Uterus (tissue), 2 donors: ENCODE measurements at regions not wholly inside any gene's neighbourhood (a gene's known extent, or its start where the extent isn't known, plus 50 kb on each side); places are given as distances from the start of the nearest gene placed in this dataset.

Experiments used
- POLR2A ChIP-seq, 2 donors: fragments of 450-650 bp; IDR thresholded peaks; one replicate each; pipeline ENCODE4 v1.6.1; 2016; ENCODE audit warnings: antibody characterized with exemption in 2 of 2, mild to moderate bottlenecking in 1 of 2, moderate library complexity in 1 of 2
- TF ChIP-seq, protein P1 (sequence below), 4 experiments: fragments of 200-600 bp in 2 of 4; fragments of 450-650 bp in 2 of 4; sonication (generic) in 2 of 4; IDR thresholded peaks; one replicate each; pipeline ENCODE4 v1.5.1; 2016 to 2019; ENCODE audit warnings: antibody characterized with exemption in 4 of 4, mild to moderate bottlenecking in 2 of 4, moderate library complexity in 1 of 4

- TF ChIP-seq, protein P1, sequence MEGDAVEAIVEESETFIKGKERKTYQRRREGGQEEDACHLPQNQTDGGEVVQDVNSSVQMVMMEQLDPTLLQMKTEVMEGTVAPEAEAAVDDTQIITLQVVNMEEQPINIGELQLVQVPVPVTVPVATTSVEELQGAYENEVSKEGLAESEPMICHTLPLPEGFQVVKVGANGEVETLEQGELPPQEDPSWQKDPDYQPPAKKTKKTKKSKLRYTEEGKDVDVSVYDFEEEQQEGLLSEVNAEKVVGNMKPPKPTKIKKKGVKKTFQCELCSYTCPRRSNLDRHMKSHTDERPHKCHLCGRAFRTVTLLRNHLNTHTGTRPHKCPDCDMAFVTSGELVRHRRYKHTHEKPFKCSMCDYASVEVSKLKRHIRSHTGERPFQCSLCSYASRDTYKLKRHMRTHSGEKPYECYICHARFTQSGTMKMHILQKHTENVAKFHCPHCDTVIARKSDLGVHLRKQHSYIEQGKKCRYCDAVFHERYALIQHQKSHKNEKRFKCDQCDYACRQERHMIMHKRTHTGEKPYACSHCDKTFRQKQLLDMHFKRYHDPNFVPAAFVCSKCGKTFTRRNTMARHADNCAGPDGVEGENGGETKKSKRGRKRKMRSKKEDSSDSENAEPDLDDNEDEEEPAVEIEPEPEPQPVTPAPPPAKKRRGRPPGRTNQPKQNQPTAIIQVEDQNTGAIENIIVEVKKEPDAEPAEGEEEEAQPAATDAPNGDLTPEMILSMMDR (IDR thresholded peaks at IDR 0.05): peak in 1 of 4 experiments; percentile 8
- no peak for TF ChIP-seq POLR2A (IDR thresholded peaks at IDR 0.05)
Observed at GRCh38 chr9:108142504-108143201, 653.1 kb upstream of the KLF4 start.
